GM21786 (cell line): ENCODE measurements at regions not wholly inside any gene's neighbourhood (a gene's known extent, or its start where the extent isn't known, plus 50 kb on each side); places are given as distances from the start of the nearest gene placed in this dataset.
"Not testable (repeated sequence)": the region's sequence is repeated elsewhere in the genome, so short reads cannot be mapped to it uniquely, and the experiment has no call there.

Experiments
- ATAC-seq: cut with Tn5 transposase; IDR thresholded peaks from one replicate; pipeline ENCODE4 v1.9.1; 2021; ENCODE audit not compliant: unreplicated experiment

DNA sequence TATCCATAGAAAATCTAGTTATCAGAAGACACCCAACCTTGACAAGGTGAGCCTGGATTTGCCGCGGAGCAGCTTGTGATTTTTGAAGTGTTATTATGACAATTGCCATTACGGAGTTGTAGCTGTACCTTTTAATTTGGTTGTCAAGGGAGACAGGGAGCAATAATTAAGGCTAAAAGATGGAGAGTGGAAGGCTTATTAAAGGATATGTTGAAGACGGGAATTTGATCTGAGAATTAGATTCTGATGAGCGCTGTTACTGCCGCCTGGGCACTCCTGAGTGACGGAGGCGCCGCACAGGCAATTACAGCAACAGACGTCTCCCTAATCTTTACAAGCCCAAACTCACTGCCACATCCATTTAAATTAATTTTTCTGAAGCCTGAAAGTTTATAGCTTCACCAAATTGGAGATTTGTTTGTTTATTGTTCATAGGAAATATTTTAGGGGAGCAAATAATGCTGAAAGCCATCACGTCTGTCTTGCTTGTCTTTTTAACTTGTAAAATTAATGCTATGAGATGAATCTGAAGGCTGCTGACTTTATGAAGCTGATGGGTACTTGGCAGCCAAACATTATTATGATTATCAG, 475.0 kb upstream of the ADARB2 start:
- ATAC-seq: no peak

DNA sequence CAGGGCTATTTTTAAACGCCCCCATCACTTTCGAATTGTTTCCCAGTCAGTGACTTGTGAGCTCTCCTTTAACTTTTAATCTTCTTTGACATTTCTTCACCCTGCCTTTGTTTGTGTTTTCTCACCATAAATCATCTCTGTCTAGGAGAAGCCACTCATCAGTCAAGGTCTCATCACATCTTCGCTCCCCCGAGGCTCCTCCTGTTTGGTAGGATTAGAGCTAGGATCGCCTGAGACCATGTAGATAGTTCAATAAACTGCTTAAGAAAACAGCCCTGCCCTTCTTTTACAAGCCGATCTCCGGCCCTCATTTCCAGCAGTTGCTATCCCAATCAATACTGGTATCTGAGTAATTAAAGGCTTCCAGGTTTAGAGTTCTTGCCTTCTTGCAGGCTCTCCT, 472.8 kb upstream of the ADARB2 start:
- no peak for ATAC-seq

DNA sequence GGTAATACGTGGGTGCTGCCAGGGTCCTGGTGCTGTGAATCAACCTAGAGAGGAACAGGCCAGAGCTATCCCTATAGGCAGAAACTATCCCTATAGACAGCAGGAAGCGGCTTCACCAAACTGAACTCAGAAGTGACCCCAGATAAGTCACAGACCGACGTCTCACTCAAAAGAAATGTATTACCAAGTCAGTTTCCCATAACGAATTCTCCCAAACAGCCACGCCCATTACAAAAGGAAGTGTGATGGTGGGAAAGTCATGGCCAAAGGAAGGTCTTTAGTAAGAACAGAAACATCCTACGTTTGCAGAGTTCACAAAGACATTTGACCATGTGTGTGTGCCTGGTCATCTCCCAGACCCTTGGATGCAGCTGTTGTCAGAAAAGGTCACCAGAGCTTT, 470.8 kb upstream of the ADARB2 start:
- ATAC-seq: no peak

DNA sequence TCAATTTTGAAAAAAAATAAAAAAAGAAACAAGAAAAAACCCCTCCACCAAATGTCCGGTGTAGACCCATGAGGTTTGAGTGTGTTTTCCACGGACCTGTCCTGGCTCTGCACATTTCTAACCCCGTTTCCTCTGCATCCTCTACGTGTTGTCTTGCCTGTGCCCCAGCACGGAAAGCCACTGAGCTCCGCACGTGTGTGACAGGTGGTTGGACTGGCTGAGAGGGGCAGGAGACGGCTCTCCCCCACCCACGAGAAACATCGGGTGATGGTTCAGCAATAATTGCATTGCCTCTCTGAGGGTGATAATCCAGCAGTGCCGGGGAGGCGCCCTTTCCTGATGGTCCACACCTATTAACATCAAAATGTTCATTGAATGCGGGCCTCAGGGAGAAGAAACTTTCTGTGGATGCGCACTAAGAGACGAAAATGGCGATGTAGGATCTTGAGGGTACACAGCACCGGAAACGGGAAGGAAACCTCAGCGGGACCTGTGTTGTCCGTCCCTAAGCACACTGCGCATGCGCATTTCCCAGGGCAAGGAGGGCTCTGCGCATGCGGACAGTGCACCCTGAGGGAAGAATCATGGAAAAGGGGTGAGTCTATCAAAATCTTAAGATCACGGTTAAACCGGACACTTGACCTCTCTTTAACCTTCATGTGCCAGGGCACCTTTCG, 470.1 kb upstream of the ADARB2 start:
- ATAC-seq: no peak

DNA sequence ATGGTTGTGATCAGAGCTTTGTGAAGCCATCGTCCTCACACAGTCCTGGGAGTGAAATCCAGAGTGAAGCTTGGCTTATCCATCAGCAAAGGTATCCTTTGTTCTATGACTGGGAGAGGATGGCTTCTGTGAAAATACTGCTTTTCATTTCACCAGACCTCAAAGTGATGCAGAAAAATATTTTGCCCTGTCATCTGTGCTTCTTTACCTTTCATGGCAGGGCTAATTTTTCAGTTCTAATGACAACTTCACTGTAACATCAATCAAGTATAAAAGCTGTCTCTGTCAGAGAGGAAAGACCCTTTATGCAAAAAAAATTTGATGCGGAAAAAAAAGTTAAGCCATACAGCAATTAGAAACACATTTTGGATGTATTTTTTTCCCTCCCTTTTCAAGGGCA, 468.1 kb upstream of the ADARB2 start:
- ATAC-seq: no peak

DNA sequence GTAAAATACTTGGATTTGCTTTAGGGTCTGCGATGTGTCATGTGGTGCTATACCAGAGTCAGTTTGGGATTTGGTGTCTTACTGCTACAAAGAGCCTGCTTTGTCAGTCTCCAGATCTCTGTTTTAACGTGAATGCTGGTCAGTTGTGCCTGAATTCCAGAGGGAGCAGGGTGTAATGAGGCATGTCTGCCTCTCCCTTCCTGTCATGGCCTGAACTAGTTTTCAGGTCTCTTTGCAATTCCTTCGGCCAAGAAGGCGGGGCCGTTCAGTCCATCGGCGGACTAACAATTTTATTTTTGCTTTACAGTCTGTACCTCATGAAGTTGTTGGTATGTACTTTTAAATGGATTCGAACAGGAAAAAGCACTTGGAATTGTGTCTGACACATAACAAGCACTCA, 465.1 kb upstream of the ADARB2 start:
- no peak for ATAC-seq

DNA sequence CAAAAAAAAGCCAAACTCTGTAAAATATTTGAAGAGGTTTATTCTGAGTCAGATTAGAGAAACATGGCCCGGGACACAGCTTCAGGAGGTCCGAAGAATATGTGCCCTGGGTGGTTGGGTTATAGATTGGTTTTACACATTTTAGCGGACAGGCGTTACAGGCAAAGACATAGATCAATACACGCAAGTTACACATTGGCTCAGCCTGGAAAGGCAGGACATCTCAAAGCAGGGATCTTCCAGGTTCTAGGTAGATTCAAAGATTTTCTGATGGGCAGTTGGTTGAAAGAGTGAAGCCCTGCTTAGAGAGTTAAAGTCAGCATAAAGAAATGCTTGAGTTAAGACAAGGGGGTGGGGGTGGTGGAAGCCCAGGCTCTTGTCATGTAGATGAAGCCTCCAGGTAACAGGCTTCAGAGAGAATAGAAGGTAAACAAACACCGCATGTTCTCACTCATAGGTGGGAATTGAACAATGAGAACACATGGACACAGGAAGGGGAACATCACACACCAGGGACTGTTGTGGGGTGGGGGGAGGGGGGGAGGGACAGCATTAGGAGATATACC, 464.3 kb upstream of the ADARB2 start:
- no peak for ATAC-seq

DNA sequence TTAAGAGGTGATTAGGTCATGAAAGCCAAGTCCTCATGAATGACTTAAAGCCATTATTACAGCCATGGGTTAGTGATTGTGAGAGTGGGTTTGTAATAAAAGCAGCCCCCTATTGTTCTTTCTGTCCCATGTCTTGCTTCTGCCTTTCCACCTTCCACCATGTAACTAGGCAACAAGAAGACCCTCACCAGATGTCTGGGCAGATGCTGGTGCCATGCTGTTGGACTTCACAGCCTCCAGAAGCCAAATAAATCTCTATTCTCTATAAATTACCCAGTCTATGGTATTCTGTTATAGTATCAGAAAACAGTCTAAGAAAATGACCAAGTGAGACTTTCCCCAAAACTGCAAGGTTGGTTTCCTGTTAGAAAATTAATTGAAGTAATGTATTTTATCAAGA, 460.3 kb upstream of the ADARB2 start:
- ATAC-seq: no peak

DNA sequence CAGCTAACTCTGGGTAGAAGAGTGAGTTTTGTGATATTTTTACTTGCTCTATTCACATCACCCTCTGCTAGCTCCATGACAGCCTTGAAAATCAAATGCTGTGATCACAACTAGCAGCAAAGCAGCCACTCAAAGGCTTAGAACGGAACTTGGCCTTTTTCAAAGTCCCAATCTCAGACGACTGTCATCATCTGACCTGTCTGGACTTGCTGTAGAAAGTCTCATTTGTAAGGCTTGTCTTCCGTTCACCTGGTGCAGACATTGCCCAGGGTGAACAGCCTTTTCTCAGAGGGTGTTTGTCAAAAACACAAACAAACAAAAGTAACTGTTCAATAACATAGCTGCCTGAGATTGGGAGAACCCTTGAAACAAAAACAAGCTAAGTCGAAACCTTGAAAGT, 458.9 kb upstream of the ADARB2 start:
- ATAC-seq: no peak

DNA sequence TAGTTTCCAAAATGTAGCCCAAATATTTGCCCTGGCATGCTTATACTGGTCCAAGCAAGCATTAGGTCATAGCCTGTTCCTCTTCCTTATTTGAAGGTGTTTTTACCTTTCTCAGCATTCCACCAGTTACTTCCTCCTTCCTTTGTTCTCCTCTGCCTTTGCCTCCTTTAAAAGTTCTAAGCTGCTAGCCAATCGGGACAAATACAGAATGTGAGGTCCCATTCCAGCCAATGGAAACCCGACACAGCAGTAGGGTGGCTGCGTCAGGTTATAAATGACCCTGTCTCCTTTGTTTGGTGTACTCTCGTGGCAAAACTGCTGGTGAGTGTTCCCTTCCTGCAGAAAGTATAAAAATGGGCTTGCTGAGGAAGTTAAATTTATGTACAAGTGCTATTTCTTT, 452.0 kb upstream of the ADARB2 start:
- ATAC-seq: not testable (repeated sequence)

DNA sequence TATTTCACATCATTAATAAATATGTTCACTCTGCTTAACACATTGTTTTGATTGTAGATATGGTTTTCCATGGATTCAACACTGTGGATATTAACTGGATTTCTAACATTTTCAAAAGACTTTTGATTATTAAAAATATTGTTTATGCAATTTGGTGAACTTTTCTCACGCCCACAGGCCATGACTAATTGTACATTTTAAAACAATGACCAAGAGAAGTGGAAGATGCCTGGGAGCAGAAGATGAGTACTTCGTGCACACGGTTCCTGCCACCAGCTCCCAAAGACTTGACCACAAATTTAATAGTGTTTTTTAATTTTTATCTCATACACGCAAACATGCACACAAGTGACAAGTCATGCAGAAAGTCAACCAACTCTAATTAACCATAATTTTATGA, 451.0 kb upstream of the ADARB2 start:
- ATAC-seq: no peak

DNA sequence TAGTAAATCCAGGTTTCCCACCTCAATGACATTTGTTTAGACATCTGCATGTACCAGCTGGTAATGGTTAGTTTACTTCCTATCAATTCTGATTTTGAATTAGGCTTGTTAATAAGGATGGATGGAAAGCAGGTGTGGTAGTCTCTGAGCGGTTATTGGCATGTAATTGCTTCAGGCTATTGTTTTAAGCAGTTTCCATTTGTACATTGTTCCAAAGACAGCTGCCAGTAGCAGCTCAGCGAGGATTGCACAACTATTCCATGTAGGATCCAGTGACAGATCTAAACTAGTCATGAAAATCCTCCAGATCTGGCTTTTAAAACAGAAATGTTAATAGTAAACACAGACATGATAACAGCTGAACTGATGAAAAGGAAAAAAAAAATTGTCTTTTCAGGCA, 436.0 kb upstream of the ADARB2 start:
- no peak for ATAC-seq

DNA sequence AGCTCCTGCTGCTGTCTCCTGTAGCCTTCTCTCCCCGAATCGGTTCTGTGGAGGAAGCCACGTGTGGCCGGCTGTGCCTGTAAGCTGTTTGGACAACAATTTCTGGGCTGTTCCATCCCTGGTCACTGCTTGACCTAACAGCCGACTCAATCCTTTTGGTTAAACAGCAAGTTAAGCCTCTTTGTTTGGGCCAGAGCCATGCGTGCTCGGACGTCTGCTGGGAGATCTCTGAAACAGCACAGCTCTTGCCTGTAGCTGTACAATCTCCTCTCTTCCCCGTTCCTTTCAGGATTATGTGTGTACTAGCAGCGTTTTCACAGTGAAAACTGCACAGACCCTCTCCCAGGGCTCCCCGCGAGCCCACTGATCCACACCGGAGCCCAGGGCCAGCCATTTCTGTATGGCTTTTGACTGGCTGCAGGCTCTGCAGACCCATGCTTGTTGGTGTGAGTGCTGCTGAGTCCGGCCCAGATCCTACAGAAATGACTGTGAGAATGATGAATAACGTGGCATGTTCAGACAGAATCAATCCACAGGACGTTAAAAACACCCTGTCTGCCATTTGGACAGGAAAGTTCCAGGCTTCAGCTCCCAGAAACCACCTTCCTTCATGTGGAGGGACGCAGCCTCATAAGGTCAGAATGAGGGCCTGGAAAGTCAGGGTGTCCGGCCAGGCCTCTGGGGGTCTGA, 428.6 kb upstream of the ADARB2 start:
- ATAC-seq: no peak

DNA sequence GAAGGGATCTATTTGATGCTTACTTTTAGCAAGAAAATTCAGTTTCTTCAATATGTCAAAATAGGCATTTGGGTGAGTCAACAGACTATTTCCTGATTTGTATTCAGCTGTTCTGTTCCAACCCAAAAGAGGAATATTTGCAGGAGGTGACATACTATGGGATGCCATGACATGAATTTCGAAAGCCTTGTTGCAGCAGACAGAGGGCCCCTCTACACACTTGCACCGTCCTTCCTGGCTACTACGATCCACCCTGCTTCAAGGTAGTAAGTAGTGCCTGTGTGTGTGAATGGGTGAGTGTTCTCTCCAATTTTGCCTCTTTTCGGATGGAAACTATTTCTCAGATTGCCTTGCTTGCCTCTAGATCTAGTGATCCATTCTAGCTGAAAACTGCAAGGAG, 413.0 kb upstream of the ADARB2 start:
- no peak for ATAC-seq

DNA sequence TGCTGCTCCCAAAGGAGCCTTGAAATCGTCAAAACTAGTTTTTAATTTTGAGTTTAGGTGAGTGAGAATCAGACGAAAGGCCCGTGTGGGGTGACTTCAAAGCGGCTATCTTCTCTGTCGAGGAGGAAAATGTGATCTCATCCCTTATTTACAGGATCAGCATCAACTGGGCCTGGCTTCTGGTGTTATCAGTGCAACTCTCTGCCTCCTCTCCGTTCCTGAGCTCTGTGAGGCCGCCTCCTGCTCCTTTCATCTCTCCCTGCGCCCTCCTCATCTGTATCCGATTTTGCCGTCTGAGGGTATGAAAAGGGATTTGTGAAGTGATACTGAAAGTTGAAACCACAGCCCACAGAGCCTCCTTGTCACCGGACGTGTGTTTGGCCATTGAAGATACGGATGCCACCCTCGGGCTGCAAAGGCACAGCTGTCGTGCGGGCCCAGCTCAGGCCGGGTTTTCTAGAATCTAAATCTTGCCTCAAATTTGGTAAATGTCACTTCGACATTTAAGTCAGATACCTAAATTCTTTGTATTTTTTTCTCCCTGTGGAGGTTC, 408.7 kb upstream of the ADARB2 start:
- no peak for ATAC-seq

DNA sequence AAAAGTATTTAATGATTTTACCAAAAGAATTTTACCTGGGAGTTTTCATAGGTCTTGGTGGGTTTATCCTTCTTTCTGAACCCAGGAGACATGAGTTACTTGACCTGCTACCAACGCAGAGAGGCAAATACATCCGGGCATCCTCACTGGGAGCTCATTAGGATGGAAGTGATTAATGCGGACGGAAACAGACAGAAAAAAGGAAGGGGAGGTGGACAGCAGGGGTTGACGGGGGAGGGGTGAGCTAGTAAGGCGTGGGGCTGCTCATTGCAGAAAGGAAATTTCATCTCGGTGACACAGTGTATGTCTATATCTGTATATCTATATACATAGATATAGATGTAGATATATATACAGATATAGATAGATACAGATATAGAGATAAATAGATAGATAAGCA, 408.2 kb upstream of the ADARB2 start:
- no peak for ATAC-seq

DNA sequence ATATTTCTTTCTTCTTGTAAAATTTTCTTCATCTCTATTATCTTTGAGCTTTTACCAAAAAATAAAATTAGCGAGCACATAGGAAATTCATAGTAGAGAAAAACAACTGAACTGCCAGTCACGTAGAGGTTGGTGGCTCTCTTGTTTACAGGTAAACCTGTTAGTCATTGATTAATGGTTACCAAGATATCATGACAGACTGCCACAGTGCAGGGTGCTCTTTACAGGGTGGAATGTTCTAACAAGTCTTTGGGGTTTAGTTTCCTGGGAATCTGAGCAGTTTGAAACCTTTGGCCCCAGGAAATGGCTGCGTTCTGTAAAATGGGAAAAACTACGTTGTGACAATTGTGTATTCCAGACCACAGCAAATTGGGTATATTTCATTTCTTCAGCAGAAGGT, 407.3 kb upstream of the ADARB2 start:
- no peak for ATAC-seq

DNA sequence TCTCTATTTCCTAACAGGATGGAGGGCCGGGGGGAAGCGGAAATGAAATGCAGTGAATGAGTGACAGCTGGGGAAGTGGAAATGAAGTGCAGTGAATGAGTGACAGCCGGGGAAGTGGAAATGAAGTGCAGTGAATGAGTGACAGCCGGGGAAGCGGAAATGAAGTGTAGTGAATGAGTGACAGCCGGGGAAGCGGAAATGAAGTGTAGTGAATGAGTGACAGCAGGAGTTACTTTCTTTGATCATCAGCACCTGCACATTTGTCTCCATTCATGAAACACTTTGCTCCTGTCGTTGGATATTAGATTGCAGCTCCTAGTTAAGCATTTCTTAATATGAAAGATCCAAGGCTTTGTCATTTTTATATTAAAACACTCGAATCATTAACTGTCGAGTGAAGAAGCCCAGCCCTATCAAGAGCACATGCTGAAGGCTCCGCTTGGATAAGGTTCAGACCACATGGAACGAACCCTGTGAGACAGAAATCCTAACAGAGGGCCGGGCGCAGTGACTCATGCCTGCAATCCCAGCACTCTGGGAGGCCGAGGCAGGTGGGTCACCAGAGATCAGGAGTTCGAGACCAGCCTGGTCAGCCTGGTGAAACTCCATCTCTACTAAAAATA, 406.0 kb upstream of the ADARB2 start:
- no peak for ATAC-seq

DNA sequence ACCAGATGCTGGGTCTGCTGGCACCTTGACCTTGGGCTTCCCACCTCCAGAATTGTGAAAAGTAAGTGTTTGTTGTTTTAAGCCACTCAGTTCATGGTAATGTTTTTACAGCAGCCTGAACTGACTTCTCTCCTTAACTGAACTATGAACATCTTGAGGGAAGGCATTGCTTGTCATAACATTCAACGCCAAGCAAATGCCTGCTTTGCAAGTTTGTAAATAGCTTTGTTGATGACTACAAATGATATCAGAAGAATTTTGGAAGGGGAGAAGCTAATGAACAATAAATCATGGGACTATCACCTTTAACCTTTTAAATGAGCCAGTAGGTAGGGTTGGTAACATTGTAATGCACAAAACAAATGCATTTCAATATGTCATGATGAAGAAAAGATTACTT, 402.4 kb upstream of the ADARB2 start:
- ATAC-seq: no peak

DNA sequence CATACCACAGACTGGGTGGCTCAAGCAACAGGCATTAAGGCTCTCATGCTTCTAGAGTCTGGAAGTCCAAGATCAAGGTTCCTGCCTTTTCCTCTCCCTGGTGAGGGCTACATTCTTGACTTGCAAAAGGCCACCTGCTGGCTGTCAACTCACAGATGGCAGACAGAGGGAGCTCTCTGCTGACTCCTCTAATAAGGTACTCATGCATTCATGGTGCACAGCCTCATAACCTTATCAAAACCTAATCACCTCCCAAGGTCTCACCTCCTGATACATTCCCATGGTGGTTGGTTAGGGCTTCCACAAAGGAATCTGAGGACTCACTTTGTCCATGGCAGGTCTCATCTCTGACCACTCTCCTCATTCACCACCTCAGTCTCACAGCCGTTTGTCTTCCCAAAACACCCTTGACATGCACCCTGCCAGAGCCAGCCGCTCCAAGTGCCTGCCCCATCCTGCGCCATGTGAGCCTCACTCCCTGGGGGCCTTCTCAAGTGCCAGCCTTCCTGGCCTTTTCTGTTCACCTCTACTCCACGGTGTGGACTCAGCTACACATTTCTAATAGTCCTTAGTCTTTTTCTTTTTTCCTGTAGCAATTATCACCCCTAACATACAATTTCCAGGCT, 400.3 kb upstream of the ADARB2 start:
- ATAC-seq: peak; percentile 47

DNA sequence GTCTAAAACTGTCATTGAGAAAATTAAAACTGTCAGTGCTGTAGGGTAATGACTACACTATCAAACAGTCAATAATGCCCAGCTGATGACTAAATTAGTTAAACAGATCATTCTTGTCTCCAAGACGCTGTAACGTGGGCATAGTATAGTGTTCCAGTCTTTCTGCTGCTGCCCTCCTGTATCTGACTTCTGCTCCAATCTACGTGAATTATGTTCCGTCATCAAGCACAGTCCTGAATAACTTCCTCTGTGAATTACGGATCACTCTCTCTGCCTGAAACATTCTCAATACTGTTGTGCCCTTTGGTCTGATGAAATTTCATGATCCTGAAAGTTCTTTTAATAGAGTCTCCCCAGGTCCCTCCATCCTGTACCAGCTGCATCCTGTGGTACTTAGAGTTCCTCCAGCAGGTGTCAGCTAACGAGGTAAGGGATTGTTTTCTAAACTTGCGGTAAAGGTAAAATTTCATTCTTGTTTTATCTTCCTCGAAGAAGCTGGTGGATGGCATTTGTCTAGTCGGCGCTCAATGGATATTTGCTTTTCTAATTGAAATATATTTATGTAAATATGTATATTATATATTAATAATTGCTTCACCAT, 393.5 kb upstream of the ADARB2 start:
- ATAC-seq: no peak
